Astrocyte of the hippocampus (primary cell): ENCODE measurements at regions not wholly inside any gene's neighbourhood (a gene's known extent, or its start where the extent isn't known, plus 50 kb on each side); places are given as distances from the start of the nearest gene placed in this dataset.
"Not testable (repeated sequence)": the region's sequence is repeated elsewhere in the genome, so short reads cannot be mapped to it uniquely, and the experiment has no call there.

ENCODE experiments used
- DNase-seq: peaks from one replicate; pipeline ENCODE4 v3.0.0; 2011; ENCODE audit warnings: low read depth, low spot score

GRCh38 chr13:44783994-44784707 lies 205.1 kb downstream of the NUFIP1 start:
- no peak for DNase-seq

GRCh38 chr13:44780591-44781280 lies 204.6 kb upstream of the TSC22D1 start:
- DNase-seq: no peak

DNA sequence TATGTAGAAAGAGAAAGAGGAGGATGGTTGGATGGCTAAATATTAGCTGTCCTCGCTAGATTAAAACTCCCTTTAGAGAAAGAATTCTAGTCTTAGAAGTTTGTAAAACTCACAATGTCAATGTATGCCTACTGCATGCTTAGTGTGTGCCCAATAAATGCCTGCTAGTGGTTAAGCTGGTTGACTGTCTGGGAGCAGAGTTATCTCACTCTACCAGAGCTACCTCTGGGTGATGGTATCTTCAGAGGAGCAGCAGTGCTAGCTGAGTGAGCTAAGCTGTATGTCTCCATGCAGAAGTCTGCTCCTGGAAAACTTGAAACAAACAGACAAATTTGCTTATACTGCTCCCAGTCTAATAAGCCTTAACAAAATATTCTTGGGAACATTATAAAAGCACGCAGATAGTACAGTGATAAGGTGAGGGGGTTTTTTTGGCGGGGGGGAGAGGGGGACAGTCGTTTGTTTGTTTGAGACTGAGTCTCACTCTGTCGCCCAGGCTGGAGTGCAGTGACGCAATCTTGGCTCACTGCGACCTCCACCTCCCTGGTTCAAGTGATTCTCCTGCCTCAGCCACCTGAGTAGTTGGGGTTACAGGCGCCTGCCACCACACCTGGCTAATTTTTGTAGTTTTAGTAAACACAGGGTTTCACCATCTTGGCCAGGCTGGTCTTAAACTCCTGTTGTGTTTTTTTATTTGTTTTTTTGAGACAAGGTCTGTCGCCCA lies 202.8 kb upstream of the TSC22D1 start:
- no peak for DNase-seq

GRCh38 chr13:44775290-44775689 lies 199.2 kb upstream of the TSC22D1 start:
- not testable (repeated sequence) for DNase-seq

DNA sequence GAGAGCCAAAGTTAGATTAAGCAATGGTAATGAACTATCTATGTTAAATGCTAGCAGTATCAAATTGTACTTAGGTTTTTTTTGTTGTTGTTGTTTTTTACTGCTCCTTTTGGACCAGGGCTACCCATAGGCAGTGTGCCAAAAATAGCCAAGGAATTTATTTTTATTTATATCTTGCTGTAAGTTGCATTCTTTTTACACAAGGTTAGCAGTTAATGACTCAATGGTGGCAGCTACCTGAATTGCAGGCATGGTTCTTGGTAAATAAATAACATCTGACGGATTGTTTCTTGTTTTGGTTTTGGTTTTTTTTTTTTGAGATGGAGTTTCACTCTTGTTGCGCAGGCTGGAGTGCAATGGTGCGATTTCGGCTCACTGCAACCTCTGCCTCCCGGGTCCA lies 194.8 kb upstream of the TSC22D1 start:
- DNase-seq: no peak

DNA sequence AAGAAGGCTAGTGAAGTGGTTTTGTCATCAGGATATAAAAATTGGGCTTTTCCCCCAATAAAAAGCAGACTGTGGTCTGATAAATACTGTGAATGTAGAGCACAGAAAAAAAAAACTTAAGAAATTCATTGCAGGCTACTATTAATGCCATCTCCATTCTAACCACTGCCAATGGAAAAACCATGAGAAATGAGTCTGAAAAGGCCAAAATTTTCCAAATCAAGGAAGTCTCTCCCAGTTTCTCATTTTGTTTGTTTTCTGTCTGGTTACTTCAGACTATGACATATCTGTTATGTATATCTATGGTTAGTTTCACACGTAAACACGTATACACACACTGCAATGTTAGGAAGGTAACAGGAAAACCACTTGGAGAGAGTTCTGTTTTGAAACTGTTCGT lies 193.6 kb upstream of the TSC22D1 start:
- DNase-seq: no peak

DNA sequence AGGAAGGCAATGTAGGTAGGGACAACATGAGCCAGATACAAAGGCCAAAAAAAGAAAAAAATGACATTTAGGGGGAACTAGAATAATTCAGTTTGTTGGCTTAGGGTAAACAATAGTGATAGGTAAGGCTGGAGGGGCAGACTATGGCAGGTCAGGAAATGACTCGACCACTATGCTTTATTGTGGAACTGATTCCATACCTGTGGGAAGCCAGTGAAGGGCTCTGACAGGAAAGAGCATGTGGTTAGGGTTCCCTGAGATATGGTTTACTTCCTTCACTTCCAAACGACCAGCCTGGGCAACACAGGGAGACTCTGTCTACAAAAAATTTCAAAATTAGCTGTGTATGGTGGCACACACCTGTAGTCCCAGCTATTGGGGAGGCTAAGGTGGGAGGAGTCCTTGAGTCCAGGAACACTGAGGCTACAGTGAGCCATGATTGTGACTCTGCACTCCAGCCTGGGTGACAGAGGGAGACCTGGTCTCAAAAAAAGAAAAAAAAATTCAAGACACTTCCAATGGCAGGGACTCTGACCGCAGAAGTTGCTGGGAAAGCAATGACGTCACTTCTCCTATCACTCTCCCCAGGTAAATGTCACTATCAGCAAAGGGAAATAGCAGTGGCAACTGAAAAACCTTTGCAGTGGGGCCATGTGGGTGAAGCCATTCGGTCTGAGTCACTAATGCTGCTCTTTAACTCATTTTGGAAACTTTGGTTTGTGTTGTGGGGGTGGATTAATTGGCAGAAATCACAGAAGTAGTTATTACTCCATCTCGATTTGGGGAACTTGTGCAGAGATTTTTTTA lies 192.8 kb upstream of the TSC22D1 start:
- DNase-seq: peak; percentile 15

- no peak for DNase-seq
Observed at GRCh38 chr13:44768239-44768638, 192.1 kb upstream of the TSC22D1 start.

DNA sequence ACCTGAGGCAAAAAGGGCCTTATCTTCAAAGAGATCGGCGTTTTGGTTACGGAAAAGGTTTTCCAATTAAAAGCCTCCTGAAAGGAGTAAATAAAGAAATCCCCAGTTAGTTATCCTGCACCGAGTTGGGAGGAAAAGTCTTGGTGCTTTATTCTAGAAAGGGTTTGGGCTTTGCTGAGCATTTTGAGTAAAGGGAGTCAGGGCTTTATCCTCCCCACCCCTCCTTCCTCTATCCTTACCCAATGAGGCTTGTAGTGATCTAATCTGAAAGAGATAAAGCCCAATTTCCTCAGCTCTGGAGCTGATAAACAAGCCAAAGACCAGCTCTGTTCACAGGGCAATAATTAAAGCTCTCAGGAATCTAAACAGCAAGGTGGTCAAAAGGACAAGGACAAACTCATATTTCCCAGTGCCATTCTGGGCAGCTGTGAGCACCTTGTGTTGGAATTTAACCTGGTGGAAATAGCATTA lies 188.9 kb upstream of the TSC22D1 start:
- no peak for DNase-seq

DNA sequence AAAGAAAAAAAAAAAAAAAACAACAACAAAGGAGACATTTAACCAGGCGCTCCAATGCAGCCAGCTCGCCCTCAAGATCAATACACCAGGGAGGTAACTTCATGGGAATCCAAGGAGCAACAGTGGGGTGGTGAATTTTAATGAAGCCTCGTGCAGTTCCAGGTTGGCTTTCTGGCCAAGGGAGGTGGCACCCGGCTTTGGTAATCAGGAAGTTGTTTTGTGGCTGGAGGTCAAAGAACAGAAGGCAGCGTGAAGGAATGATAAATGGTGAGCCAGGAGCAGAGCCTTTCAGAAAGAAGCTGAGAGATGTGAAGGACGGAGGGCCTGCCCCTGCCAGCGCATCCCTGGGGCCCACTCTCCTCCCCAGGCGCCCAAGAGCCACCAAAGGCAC lies 188.2 kb upstream of the TSC22D1 start:
- peak; percentile 35 for DNase-seq

DNA sequence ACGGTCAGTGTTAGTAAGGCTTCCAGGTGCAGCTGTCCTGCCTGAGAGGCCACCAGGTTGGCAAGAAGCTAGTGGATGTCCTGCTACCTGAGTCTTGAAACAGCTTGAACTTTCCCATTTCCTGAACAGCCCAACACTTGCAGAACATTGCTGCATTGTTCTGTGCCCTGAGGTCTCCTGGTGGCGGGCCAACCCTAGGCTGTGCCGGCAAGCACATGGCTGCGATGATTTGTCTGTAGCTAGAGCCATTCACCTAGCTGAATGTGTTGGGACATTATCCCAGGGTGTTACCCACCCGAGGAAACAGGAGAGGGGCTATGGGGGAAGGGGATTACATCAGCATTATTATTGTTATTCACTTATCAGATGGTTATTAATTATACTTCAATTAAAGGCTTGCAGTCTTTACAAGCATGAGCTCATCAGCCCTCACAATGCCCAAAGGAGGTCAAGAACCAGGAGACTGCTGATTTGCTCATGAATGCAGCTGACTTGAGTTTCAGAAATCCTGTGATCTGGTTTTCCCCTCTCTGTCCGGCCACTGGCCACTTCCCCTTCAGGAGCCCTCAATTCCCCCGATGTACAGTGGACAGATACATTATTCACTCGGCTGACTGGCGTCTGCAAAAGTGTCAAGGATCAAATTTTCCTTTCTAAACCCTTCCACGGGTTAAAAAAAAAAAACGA lies 187.6 kb upstream of the TSC22D1 start:
- peak; percentile 33 for DNase-seq

- DNase-seq: no peak
Observed at GRCh38 chr13:44762911-44763310, 186.8 kb upstream of the TSC22D1 start.

- no peak for DNase-seq
Observed at GRCh38 chr13:44760434-44760833, 184.3 kb upstream of the TSC22D1 start.

GRCh38 chr13:44759384-44760360 lies 183.5 kb upstream of the TSC22D1 start:
- DNase-seq: peak; percentile 42

DNA sequence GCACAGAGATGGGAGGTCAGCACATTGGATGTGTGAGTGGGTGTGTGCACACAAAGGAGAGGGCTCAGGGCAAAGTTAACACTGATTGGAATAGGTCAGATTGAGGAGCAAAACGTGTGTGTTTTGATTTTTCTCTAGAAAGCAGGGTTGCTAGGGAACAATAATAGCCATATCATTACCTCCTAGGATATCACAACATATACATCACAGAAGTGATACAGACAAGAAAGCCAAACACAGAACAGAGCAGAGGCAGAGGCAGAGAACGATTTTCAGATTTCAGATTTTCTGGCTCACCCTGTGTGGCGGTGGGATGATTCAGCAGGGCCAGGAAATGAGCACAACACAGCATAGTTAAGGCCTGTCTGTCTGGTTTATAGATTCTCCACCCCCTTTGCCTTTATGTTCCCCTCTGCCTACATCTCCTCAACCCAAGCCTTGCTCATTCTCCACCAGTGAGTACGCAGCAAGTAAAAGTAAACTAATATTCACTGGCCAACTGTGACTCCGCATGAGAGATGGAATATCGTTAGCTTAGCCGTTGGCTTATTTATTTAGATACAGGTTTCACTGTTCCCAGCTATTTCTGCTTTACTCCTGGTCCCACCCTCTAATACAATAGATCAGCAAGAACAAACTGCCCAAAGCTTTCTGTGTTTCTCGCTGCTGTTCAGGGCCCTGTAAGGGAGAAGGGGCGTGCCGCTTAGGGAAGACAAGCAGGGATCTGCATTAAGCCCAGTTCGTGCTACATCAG lies 182.7 kb upstream of the TSC22D1 start:
- peak; percentile 81 for DNase-seq

GRCh38 chr13:44757671-44758070 lies 181.5 kb upstream of the TSC22D1 start:
- no peak for DNase-seq

GRCh38 chr13:44756276-44756810 lies 180.2 kb upstream of the TSC22D1 start:
- DNase-seq: no peak

- DNase-seq: peak; percentile 82
Observed at GRCh38 chr13:44755872-44756271, 179.7 kb upstream of the TSC22D1 start.

DNA sequence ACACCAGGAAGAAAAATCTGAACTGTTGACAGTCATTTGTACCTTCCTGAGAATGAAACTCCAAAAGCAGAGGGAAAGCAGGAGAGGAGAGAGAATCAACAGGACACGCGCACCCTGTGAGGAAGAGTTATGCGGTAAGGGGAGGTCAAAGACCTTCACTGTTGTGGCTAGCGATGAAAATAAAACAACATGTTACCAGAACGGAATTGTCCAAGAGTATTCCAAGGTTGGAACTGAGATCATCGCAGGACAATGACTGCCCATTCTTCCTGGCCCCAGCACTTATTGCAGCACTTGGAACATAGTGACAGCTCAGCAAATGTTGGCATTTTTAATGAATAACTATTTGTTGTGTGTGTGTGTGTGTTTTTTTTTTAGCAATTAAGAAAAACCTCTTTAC lies 176.0 kb upstream of the TSC22D1 start:
- DNase-seq: no peak
